ENCODE measurements at regions not wholly inside any gene's neighbourhood (a gene's known extent, or its start where the extent isn't known, plus 50 kb on each side); places are given as distances from the start of the nearest gene placed in this dataset.

DNA sequence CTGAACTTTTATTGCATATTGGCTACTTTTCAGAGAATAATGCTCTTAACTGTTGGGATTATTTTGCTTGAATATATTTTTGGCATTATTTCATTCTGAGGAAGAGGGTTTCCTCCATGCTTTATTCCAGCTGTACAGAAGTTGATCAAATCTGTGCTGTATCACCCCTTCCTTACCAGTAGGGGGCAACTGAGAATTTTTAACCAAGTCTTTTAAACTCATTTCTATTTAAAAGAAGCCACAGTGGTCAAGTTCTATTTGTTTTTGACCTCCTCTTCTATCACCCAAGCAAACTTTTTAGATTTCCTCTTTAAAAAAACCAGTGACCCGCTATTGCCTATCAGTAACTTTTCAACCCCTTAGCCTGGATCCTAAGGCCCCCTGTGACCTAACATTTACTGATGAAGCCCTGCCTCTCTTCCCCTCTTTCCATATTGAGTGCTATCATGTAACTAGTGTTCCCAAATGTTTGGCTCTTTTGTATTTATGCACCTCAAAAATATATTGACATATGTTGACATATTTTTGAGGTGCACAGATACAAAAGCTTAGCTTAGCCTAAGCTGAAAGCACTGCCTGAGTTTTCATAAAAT is 80.6 kb downstream of the FBXO4 start:
- no peak overlapping the region for H3K9ac ChIP-seq (ENCODE audit: control insufficient read depth, extremely low read depth, insufficient read depth, low read length)
- H3K9me1 ChIP-seq (ENCODE audit: control insufficient read depth, extremely low read depth, insufficient read depth, low read length) = no peaks in the 10 kb centered on the region
- no peaks in the 10 kb centered on the region for H3K9me3 ChIP-seq (ENCODE audit: control insufficient read depth, low read depth, low read length)
- dilution Hi-C loops (cut with MboI; ENCODE audit: extremely low pct_ligation_motif_present, low sequenced_read_pairs) = no loop called here
- H3K4me1 ChIP-seq (ENCODE audit: control insufficient read depth, extremely low read depth, insufficient read depth, low read length) = no peaks in the 10 kb centered on the region
- no peaks in the 10 kb centered on the region for H3K36me3 ChIP-seq (ENCODE audit: control insufficient read depth in 2 of 2, extremely low read depth in 1 of 2, insufficient read depth in 2 of 2, low read length in 2 of 2)
- H4K20me1 ChIP-seq (ENCODE audit: control insufficient read depth, extremely low read depth, insufficient read depth, low read length) = no peaks in the 10 kb centered on the region
- peak; percentile 1 for DNase-seq (ENCODE audit: low read depth, low spot score)
- no peak overlapping the region for H3K4me3 ChIP-seq (ENCODE audit: control insufficient read depth in 2 of 3, extremely low read depth in 1 of 3, insufficient read depth in 2 of 3, low read depth in 1 of 3, low read length in 3 of 3)
- no peak overlapping the region for H3K27ac ChIP-seq (ENCODE audit: control insufficient read depth, insufficient read depth, low read length)
- TF ChIP-seq, protein P1, sequence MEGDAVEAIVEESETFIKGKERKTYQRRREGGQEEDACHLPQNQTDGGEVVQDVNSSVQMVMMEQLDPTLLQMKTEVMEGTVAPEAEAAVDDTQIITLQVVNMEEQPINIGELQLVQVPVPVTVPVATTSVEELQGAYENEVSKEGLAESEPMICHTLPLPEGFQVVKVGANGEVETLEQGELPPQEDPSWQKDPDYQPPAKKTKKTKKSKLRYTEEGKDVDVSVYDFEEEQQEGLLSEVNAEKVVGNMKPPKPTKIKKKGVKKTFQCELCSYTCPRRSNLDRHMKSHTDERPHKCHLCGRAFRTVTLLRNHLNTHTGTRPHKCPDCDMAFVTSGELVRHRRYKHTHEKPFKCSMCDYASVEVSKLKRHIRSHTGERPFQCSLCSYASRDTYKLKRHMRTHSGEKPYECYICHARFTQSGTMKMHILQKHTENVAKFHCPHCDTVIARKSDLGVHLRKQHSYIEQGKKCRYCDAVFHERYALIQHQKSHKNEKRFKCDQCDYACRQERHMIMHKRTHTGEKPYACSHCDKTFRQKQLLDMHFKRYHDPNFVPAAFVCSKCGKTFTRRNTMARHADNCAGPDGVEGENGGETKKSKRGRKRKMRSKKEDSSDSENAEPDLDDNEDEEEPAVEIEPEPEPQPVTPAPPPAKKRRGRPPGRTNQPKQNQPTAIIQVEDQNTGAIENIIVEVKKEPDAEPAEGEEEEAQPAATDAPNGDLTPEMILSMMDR (optimal IDR thresholded peaks at IDR 0.05 in 1 of 3, IDR thresholded peaks at IDR 0.05 in 1 of 3, conservative IDR thresholded peaks at IDR 0.05 in 1 of 3; ENCODE audit: extremely low read depth in 1 of 3, insufficient read depth in 2 of 3, low read length in 3 of 3) = peak in 2 of 3 experiments; percentile 58 to 70
- no peak for TF ChIP-seq EZH2 (IDR thresholded peaks at IDR 0.05; ENCODE audit: low read length)
- no peak overlapping the region for H3K4me2 ChIP-seq (ENCODE audit: control insufficient read depth, extremely low read depth, insufficient read depth, low read depth, low read length)
- FAIRE-seq = no peak
- H3K27me3 ChIP-seq (ENCODE audit: control insufficient read depth, extremely low read depth, insufficient read depth, low read length) = no peaks in the 10 kb centered on the region
- H2AFZ ChIP-seq (ENCODE audit: control insufficient read depth, low read length) = no peak overlapping the region
- no peaks in the 10 kb centered on the region for H3K79me2 ChIP-seq (ENCODE audit: control insufficient read depth, insufficient read depth, low read length)

DNA sequence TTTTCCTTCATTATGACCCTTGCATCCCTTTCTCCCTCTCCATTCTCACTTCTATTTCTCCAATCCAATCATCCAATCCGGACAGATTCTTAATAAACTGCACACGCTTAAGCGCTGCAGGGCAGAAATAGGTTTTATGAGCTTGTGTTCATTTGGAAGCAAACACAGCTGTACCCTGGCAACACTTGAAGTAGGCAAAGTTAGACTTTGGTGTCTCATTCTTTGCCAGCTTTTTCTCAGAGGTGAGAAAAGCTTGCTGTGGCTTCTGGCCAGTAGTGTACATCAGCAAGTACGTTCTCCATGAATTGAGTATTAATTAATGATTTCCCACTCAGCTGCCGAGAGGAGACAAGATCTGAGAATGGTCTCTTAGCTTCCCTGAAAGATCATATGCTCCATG is 88.5 kb downstream of the FBXO4 start:
- Histone ChIP-seq H3K27ac (ENCODE audit: control insufficient read depth, insufficient read depth, low read length) (no peak overlapping the region), H3K27me3 (ENCODE audit: control insufficient read depth, extremely low read depth, insufficient read depth, low read length) (no peaks in the 10 kb centered on the region), H3K9me3 (ENCODE audit: control insufficient read depth, low read depth, low read length) (no peaks in the 10 kb centered on the region), H2AFZ (ENCODE audit: control insufficient read depth, low read length) (no peak overlapping the region), H3K36me3 (ENCODE audit: control insufficient read depth in 2 of 2, extremely low read depth in 1 of 2, insufficient read depth in 2 of 2, low read length in 2 of 2) (no peaks in the 10 kb centered on the region), H3K9ac (ENCODE audit: control insufficient read depth, extremely low read depth, insufficient read depth, low read length) (no peak overlapping the region), H3K9me1 (ENCODE audit: control insufficient read depth, extremely low read depth, insufficient read depth, low read length) (no peaks in the 10 kb centered on the region), H4K20me1 (ENCODE audit: control insufficient read depth, extremely low read depth, insufficient read depth, low read length) (no peaks in the 10 kb centered on the region), H3K79me2 (ENCODE audit: control insufficient read depth, insufficient read depth, low read length) (no peaks in the 10 kb centered on the region), H3K4me1 (ENCODE audit: control insufficient read depth, extremely low read depth, insufficient read depth, low read length) (no peaks in the 10 kb centered on the region), H3K4me3 (ENCODE audit: control insufficient read depth in 2 of 3, extremely low read depth in 1 of 3, insufficient read depth in 2 of 3, low read depth in 1 of 3, low read length in 3 of 3) (no peak overlapping the region), H3K4me2 (ENCODE audit: control insufficient read depth, extremely low read depth, insufficient read depth, low read depth, low read length) (no peak overlapping the region)
- no peak for TF ChIP-seq EZH2 (IDR thresholded peaks at IDR 0.05; ENCODE audit: low read length)
- TF ChIP-seq, protein P1 (optimal IDR thresholded peaks at IDR 0.05 in 1 of 3, IDR thresholded peaks at IDR 0.05 in 1 of 3, conservative IDR thresholded peaks at IDR 0.05 in 1 of 3; ENCODE audit: extremely low read depth in 1 of 3, insufficient read depth in 2 of 3, low read length in 3 of 3) = no peak
- no peak for DNase-seq (ENCODE audit: low read depth, low spot score)
- dilution Hi-C loops (cut with MboI; ENCODE audit: extremely low pct_ligation_motif_present, low sequenced_read_pairs) = no loop called here
- no peak for FAIRE-seq
